ENCODE measurements at regions not wholly inside any gene's neighbourhood (a gene's known extent, or its start where the extent isn't known, plus 50 kb on each side); places are given as distances from the start of the nearest gene placed in this dataset.

DNA sequence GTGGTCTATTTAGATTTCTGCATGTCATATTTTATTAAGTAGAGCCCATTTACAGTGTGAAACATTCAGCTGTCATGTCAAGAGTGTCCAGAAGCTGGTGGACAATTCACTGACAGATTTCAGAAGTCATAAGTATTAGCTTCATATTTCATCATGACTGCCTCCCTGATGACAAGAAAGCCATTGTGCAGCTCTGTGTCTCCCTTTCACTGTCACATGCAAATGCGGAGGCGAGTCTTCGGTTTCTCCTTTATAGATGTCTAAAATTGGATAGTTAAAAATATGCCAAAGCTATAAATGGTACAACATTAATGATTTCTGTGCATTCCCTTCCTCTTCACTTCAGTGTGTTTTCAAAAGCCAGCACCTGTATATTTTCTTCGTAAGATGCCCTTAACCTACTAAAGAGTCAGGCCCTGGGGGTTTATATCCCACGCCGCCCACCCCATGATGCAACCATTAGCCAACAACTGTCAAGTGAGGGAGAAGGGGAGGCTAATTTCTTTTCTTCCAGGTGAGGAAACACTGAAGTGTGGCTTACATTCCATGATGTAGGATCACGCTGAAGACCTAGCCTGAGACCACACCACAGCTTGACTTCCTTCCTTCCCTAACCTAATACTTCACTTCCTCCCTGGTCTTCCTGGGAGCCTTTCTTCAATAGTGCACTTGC, 99.6 kb upstream of the DDX18 start:
- FAIRE-seq (no peak), DNase-seq (ENCODE audit: low read depth) (no peak)
- TF ChIP-seq, protein P1, sequence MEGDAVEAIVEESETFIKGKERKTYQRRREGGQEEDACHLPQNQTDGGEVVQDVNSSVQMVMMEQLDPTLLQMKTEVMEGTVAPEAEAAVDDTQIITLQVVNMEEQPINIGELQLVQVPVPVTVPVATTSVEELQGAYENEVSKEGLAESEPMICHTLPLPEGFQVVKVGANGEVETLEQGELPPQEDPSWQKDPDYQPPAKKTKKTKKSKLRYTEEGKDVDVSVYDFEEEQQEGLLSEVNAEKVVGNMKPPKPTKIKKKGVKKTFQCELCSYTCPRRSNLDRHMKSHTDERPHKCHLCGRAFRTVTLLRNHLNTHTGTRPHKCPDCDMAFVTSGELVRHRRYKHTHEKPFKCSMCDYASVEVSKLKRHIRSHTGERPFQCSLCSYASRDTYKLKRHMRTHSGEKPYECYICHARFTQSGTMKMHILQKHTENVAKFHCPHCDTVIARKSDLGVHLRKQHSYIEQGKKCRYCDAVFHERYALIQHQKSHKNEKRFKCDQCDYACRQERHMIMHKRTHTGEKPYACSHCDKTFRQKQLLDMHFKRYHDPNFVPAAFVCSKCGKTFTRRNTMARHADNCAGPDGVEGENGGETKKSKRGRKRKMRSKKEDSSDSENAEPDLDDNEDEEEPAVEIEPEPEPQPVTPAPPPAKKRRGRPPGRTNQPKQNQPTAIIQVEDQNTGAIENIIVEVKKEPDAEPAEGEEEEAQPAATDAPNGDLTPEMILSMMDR (IDR thresholded peaks at IDR 0.05; ENCODE audit: insufficient read depth, low read depth, low read length): no peak
- TF ChIP-seq EZH2 (IDR thresholded peaks at IDR 0.05; ENCODE audit: insufficient read depth, low read length): no peak
- H3K4me2 ChIP-seq (ENCODE audit: low read length): no peak overlapping the region
- Mint-ChIP-seq H3K4me1 (ENCODE audit: low read depth, unreplicated experiment) (no peaks in the 10 kb centered on the region), H3K4me3 (ENCODE audit: unreplicated experiment) (no peak overlapping the region), H3K27ac (ENCODE audit: unreplicated experiment) (no peak overlapping the region), H3K36me3 (ENCODE audit: low read depth, unreplicated experiment) (no peaks in the 10 kb centered on the region), H3K27me3 (ENCODE audit: low read depth, unreplicated experiment) (no peaks in the 10 kb centered on the region), H3K9me3 (ENCODE audit: unreplicated experiment) (no peaks in the 10 kb centered on the region)
- no peaks in the 10 kb centered on the region for H3K27me3 ChIP-seq (ENCODE audit: insufficient read depth, low read length)
- H2AFZ ChIP-seq (ENCODE audit: low read depth, low read length): no peak overlapping the region
- H3K36me3 ChIP-seq (ENCODE audit: insufficient read depth, low read length): no peaks in the 10 kb centered on the region
- H3K4me3 ChIP-seq (ENCODE audit: insufficient read depth, low read depth, low read length): no peak overlapping the region
- H3K9ac ChIP-seq (ENCODE audit: low read length): no peak overlapping the region
- no peaks in the 10 kb centered on the region for H3K79me2 ChIP-seq (ENCODE audit: insufficient read depth, low read length)
- no peaks in the 10 kb centered on the region for H3K9me3 ChIP-seq (ENCODE audit: insufficient read depth, low read depth, low read length)
- H3K27ac ChIP-seq (ENCODE audit: low read depth, low read length): no peak overlapping the region
- H4K20me1 ChIP-seq (ENCODE audit: insufficient read depth, low read length): no peaks in the 10 kb centered on the region
- H3K4me1 ChIP-seq (ENCODE audit: insufficient read depth, low read length): no peaks in the 10 kb centered on the region

DNA sequence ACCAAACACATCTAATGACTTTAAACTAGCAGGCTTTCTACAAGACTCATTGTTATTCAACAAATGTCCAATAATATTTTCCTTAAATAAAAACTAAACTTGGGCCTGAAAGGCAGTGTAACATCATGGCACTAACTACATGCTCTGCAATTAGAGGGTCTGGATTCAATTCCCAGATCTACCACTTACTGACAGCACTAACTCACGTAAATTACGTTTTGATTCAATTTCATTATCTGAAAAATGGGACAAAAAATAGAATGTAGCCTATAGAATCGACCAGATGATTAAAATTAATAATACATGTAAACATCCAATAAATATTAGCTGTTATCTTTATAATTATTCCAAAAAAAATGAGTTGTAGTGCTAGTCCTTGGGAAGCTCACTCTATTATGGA, 98.0 kb upstream of the DDX18 start:
- Mint-ChIP-seq H3K27ac (ENCODE audit: unreplicated experiment) (no peak overlapping the region), H3K9me3 (ENCODE audit: unreplicated experiment) (no peaks in the 10 kb centered on the region), H3K36me3 (ENCODE audit: low read depth, unreplicated experiment) (no peaks in the 10 kb centered on the region), H3K27me3 (ENCODE audit: low read depth, unreplicated experiment) (no peaks in the 10 kb centered on the region), H3K4me1 (ENCODE audit: low read depth, unreplicated experiment) (no peaks in the 10 kb centered on the region), H3K4me3 (ENCODE audit: unreplicated experiment) (no peak overlapping the region)
- H3K4me1 ChIP-seq (ENCODE audit: insufficient read depth, low read length): no peaks in the 10 kb centered on the region
- no peak for DNase-seq (ENCODE audit: low read depth)
- H3K27ac ChIP-seq (ENCODE audit: low read depth, low read length): no peak overlapping the region
- no peak overlapping the region for H2AFZ ChIP-seq (ENCODE audit: low read depth, low read length)
- no peak overlapping the region for H3K9ac ChIP-seq (ENCODE audit: low read length)
- no peaks in the 10 kb centered on the region for H3K36me3 ChIP-seq (ENCODE audit: insufficient read depth, low read length)
- H3K9me3 ChIP-seq (ENCODE audit: insufficient read depth, low read depth, low read length): no peaks in the 10 kb centered on the region
- no peak overlapping the region for H3K4me3 ChIP-seq (ENCODE audit: insufficient read depth, low read depth, low read length)
- H3K4me2 ChIP-seq (ENCODE audit: low read length): no peak overlapping the region
- no peak for FAIRE-seq
- H3K79me2 ChIP-seq (ENCODE audit: insufficient read depth, low read length): no peaks in the 10 kb centered on the region
- no peaks in the 10 kb centered on the region for H4K20me1 ChIP-seq (ENCODE audit: insufficient read depth, low read length)
- no peaks in the 10 kb centered on the region for H3K27me3 ChIP-seq (ENCODE audit: insufficient read depth, low read length)
- TF ChIP-seq, protein P1 (IDR thresholded peaks at IDR 0.05; ENCODE audit: insufficient read depth, low read depth, low read length): no peak
- no peak for TF ChIP-seq EZH2 (IDR thresholded peaks at IDR 0.05; ENCODE audit: insufficient read depth, low read length)

DNA sequence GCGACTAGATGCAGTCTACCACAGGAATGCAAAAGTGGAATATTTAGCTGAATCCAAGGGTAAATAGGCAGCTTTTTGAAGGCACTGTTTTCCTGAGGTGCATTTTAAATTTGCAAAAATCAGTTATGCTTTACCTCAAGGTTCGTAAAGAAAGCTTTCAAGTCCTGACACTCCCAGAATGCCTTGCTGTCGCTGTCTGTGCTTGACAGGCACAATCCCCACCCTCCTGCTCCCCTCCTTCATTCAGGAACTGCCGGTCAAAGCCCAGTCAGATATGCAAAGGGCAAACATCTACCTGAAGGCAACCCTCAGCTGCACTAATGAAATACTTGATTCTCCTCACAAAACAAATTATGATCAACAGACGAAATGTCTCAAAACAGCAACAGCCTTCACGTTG, 97.4 kb upstream of the DDX18 start:
- no peak overlapping the region for H3K4me3 ChIP-seq (ENCODE audit: insufficient read depth, low read depth, low read length)
- Mint-ChIP-seq H3K4me1 (ENCODE audit: low read depth, unreplicated experiment) (no peaks in the 10 kb centered on the region), H3K36me3 (ENCODE audit: low read depth, unreplicated experiment) (no peaks in the 10 kb centered on the region), H3K9me3 (ENCODE audit: unreplicated experiment) (no peaks in the 10 kb centered on the region), H3K4me3 (ENCODE audit: unreplicated experiment) (no peak overlapping the region), H3K27ac (ENCODE audit: unreplicated experiment) (no peak overlapping the region), H3K27me3 (ENCODE audit: low read depth, unreplicated experiment) (no peaks in the 10 kb centered on the region)
- FAIRE-seq (no peak), DNase-seq (ENCODE audit: low read depth) (no peak)
- no peak overlapping the region for H3K27ac ChIP-seq (ENCODE audit: low read depth, low read length)
- TF ChIP-seq, protein P1 (IDR thresholded peaks at IDR 0.05; ENCODE audit: insufficient read depth, low read depth, low read length): no peak
- TF ChIP-seq EZH2 (IDR thresholded peaks at IDR 0.05; ENCODE audit: insufficient read depth, low read length): no peak
- H2AFZ ChIP-seq (ENCODE audit: low read depth, low read length): no peak overlapping the region
- no peak overlapping the region for H3K9ac ChIP-seq (ENCODE audit: low read length)
- no peaks in the 10 kb centered on the region for H3K9me3 ChIP-seq (ENCODE audit: insufficient read depth, low read depth, low read length)
- H3K4me2 ChIP-seq (ENCODE audit: low read length): no peak overlapping the region
- H4K20me1 ChIP-seq (ENCODE audit: insufficient read depth, low read length): no peaks in the 10 kb centered on the region
- H3K79me2 ChIP-seq (ENCODE audit: insufficient read depth, low read length): no peaks in the 10 kb centered on the region
- H3K27me3 ChIP-seq (ENCODE audit: insufficient read depth, low read length): no peaks in the 10 kb centered on the region
- no peaks in the 10 kb centered on the region for H3K4me1 ChIP-seq (ENCODE audit: insufficient read depth, low read length)
- H3K36me3 ChIP-seq (ENCODE audit: insufficient read depth, low read length): no peaks in the 10 kb centered on the region
